Fibroblast of lung (primary cell): ENCODE measurements at regions not wholly inside any gene's neighbourhood (a gene's known extent, or its start where the extent isn't known, plus 50 kb on each side); places are given as distances from the start of the nearest gene placed in this dataset.

ENCODE experiments used
- EZH2 ChIP-seq: IDR thresholded peaks from 2 replicates; pipeline ENCODE4 v1.5.1; 2012; ENCODE audit warnings: low read length, control low read depth, mild to moderate bottlenecking; ENCODE audit errors: missing control alignments
- TF ChIP-seq, protein P1 (sequence below), 2 donors: IDR thresholded peaks in 1 of 2; conservative IDR thresholded peaks in 1 of 2; 1 replicate in 1 of 2; 2 replicates in 1 of 2; pipeline ENCODE4 v1.5.1; 2011 to 2012; ENCODE audit warnings: low read length in 2 of 2, control low read depth in 1 of 2, inconsistent platforms in 1 of 2, low read depth in 1 of 2, mild to moderate bottlenecking in 1 of 2

DNA sequence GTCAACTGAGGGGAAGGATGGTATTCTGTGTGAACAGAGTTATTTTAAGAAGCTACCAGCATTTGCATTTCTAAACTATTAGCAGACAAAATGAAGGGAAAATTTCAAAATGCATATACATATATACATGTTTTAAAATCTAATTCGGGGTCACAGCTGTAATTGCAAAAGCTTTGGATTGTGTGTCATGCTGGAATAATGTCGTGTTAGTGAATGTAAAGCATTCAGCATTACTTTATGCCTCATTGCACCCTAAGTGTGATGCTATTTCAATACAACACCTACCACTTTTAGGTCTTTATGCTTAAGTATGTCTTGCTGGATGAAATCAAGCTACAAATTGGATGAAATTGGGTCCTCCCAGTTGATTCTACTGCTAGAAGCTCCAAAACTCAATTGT lies 687.6 kb upstream of the MEF2C start:
- TF ChIP-seq, protein P1, sequence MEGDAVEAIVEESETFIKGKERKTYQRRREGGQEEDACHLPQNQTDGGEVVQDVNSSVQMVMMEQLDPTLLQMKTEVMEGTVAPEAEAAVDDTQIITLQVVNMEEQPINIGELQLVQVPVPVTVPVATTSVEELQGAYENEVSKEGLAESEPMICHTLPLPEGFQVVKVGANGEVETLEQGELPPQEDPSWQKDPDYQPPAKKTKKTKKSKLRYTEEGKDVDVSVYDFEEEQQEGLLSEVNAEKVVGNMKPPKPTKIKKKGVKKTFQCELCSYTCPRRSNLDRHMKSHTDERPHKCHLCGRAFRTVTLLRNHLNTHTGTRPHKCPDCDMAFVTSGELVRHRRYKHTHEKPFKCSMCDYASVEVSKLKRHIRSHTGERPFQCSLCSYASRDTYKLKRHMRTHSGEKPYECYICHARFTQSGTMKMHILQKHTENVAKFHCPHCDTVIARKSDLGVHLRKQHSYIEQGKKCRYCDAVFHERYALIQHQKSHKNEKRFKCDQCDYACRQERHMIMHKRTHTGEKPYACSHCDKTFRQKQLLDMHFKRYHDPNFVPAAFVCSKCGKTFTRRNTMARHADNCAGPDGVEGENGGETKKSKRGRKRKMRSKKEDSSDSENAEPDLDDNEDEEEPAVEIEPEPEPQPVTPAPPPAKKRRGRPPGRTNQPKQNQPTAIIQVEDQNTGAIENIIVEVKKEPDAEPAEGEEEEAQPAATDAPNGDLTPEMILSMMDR (conservative IDR thresholded peaks at IDR 0.05 in 1 of 2, IDR thresholded peaks at IDR 0.05 in 1 of 2; ENCODE audit: low read depth in 1 of 2, low read length in 2 of 2), result no peak
- TF ChIP-seq EZH2, result no peak
